ENCODE measurements at regions not wholly inside any gene's neighbourhood (a gene's known extent, or its start where the extent isn't known, plus 50 kb on each side); places are given as distances from the start of the nearest gene placed in this dataset.

DNA sequence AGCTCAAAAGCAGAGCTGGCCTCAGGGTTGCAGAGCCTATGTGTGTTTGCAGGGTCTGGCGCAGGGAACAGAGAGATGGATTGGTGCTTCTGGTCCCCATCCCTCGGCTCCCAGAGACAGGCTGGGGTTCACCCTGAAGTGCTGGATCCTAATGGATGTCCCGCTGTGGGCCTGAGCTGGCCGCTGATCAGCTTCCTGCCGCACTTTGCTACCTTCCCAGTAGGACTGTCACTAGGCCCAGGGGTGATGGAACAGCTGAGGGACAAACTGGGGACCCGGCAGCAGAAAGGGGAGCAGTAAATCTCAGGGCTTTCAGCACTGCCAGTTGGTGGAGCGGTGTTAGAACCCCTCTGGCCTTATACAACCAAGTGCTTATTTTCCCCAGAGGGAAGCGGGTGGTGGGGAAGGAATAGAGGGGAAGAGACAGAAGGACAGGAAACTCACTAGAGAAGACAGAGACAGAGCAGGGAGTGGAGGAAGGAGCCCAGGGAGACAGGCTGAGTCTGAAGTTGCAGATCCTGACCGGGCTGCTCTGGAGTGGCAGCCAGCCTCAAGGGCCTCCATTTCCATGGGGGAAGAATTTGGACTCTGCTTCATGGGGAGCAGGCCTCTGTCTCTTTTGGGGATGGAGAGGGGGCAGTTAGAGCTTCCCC lies 78.6 kb downstream of the MRM1 start:
- ATAC-seq (no peak), DNase-seq (no peak)
- H3K9me3 ChIP-seq: no peaks in the 10 kb centered on the region
- TF ChIP-seq, protein P1, sequence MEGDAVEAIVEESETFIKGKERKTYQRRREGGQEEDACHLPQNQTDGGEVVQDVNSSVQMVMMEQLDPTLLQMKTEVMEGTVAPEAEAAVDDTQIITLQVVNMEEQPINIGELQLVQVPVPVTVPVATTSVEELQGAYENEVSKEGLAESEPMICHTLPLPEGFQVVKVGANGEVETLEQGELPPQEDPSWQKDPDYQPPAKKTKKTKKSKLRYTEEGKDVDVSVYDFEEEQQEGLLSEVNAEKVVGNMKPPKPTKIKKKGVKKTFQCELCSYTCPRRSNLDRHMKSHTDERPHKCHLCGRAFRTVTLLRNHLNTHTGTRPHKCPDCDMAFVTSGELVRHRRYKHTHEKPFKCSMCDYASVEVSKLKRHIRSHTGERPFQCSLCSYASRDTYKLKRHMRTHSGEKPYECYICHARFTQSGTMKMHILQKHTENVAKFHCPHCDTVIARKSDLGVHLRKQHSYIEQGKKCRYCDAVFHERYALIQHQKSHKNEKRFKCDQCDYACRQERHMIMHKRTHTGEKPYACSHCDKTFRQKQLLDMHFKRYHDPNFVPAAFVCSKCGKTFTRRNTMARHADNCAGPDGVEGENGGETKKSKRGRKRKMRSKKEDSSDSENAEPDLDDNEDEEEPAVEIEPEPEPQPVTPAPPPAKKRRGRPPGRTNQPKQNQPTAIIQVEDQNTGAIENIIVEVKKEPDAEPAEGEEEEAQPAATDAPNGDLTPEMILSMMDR (IDR thresholded peaks at IDR 0.05): no peak
- H3K36me3 ChIP-seq (ENCODE audit: low read depth): no peaks in the 10 kb centered on the region
- H3K4me3 ChIP-seq: no peak overlapping the region
- H3K4me1 ChIP-seq (ENCODE audit: low read depth): no peaks in the 10 kb centered on the region
- intact Hi-C loops (cut with DNase I, micrococcal nuclease): no loop called here

GRCh38 chr17:36680701-36681202 lies 79.4 kb downstream of the MRM1 start:
- no peaks in the 10 kb centered on the region for H3K36me3 ChIP-seq (ENCODE audit: low read depth)
- no peak overlapping the region for H3K4me3 ChIP-seq
- no peaks in the 10 kb centered on the region for H3K4me1 ChIP-seq (ENCODE audit: low read depth)
- H3K9me3 ChIP-seq: no peaks in the 10 kb centered on the region
- ATAC-seq: no peak
- DNase-seq: no peak
- TF ChIP-seq, protein P1 (IDR thresholded peaks at IDR 0.05): no peak
- intact Hi-C loops (cut with DNase I, micrococcal nuclease): no loop called here

DNA sequence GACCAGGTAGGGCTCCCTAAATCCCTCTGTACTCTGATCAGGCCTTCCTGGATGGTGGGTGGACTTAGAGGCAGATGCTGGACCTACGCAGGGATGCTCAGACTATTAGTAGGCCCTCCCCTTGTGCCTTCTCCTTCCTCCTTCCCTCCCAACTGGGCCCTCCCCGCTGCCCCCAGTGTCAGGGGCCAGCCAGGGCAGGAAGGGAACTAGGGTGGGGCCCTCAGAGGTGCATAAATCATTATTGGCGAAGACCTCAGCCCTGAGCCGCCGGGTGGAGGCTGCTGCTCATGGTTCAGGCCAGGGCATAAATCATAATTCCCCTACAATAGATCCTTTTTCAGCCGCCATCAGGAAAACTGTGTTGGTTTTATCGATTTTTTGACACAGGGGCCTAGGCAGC lies 81.4 kb downstream of the MRM1 start:
- H3K4me1 ChIP-seq (ENCODE audit: low read depth): no peaks in the 10 kb centered on the region
- no peak for DNase-seq
- no peak for ATAC-seq
- H3K4me3 ChIP-seq: no peak overlapping the region
- no peaks in the 10 kb centered on the region for H3K36me3 ChIP-seq (ENCODE audit: low read depth)
- H3K9me3 ChIP-seq: no peaks in the 10 kb centered on the region
- TF ChIP-seq, protein P1 (IDR thresholded peaks at IDR 0.05): no peak
- intact Hi-C loops (cut with DNase I, micrococcal nuclease): no loop called here

DNA sequence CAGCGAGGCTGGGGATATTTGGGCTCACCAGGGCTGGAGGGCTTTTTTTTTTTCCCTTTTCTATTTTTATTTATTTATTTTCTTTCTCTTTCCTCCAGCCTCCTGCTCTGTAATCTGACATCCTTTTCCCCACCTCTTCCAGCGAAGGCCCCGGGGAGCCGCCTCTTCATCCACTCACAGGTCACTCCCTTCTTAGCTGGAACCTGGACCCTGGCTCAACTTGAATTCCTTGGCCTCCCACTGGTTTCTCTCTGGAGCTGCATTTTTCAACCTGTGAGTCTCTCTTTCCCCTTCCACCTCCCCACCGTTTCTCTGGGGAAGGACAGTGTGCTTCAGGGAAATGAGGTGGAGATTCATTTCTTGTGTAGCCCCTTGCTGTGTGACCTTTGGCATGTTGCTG lies 82.0 kb downstream of the MRM1 start:
- intact Hi-C loops (cut with DNase I, micrococcal nuclease): no loop called here

DNA sequence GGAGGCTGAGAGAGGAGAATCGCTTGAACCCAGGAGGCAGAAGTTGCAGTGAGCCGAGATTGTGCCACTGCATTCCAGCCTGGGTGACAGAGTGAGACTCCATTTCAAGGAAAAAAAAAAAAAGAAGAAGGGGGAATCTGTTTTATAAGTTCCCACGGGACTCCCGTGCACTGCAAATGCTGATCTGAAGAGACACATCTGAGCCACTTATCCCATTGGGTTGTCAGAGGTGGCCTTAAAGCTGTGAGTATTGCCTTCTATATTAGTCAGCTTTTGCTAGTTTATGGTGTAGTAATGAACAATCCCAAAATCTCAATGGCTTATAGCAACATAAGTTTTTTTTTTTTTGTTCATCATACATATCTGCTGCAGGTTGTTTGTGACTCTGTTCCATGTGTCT lies 82.8 kb downstream of the MRM1 start:
- H3K36me3 ChIP-seq (ENCODE audit: low read depth): no peaks in the 10 kb centered on the region
- H3K4me1 ChIP-seq (ENCODE audit: low read depth): no peaks in the 10 kb centered on the region
- intact Hi-C loops (cut with DNase I, micrococcal nuclease): no loop called here
- no peaks in the 10 kb centered on the region for H3K9me3 ChIP-seq
- no peak overlapping the region for H3K4me3 ChIP-seq
- DNase-seq: no peak
- TF ChIP-seq, protein P1 (IDR thresholded peaks at IDR 0.05): no peak
- ATAC-seq: no peak

More for the DNA sequence above, 82.0 kb downstream of the MRM1 start:
- no peaks in the 10 kb centered on the region for H3K36me3 ChIP-seq (ENCODE audit: low read depth)
- no peak overlapping the region for H3K4me3 ChIP-seq
- H3K9me3 ChIP-seq: no peaks in the 10 kb centered on the region
- DNase-seq: no peak
- H3K4me1 ChIP-seq (ENCODE audit: low read depth): no peaks in the 10 kb centered on the region
- no peak for ATAC-seq
- TF ChIP-seq, protein P1 (IDR thresholded peaks at IDR 0.05): no peak
